ENCODE measurements at regions not wholly inside any gene's neighbourhood (a gene's known extent, or its start where the extent isn't known, plus 50 kb on each side); places are given as distances from the start of the nearest gene placed in this dataset.

- Histone ChIP-seq H3K27me3 (ENCODE audit: control insufficient read depth, insufficient read depth, low read length, poor library complexity, severe bottlenecking) (no peaks in the 10 kb centered on the region), H3K4me3 (ENCODE audit: low read length) (no peak overlapping the region), H3K9ac (ENCODE audit: extremely low read depth, low read length, poor library complexity, severe bottlenecking) (no peak overlapping the region), H3K4me1 (ENCODE audit: control insufficient read depth, insufficient read depth, low read length) (no peaks in the 10 kb centered on the region), H3K36me3 (ENCODE audit: control insufficient read depth, insufficient read depth, low read length) (no peaks in the 10 kb centered on the region), H3K9me3 (ENCODE audit: control insufficient read depth, low read length) (no peaks in the 10 kb centered on the region), H3K27ac (ENCODE audit: low read depth, low read length) (peak overlapping the region; percentile 72)
- WGBS, 2 experiments (ENCODE audit: insufficient coverage in 1 of 2, insufficient read length in 1 of 2) = 86 to 89% methylated on average over 7 of the region's 7 CpGs
- H3K4me3 Mint-ChIP-seq = no peak overlapping the region
- H3K36me3 Mint-ChIP-seq (ENCODE audit: low read depth) = no peaks in the 10 kb centered on the region
- peaks cover 4% of the 10 kb centered on the region for H3K4me1 Mint-ChIP-seq
- no peak for TF ChIP-seq CTCF (conservative IDR thresholded peaks at IDR 0.05)
- DNase-seq = no peak
- no peaks in the 10 kb centered on the region for H3K9me3 Mint-ChIP-seq
- no peaks in the 10 kb centered on the region for H3K27me3 Mint-ChIP-seq (ENCODE audit: insufficient read depth)
- no peak overlapping the region for H3K27ac Mint-ChIP-seq
These were observed 94.5 kb downstream of the LIG4 start for GRCh38 chr13:108120856-108121255.

GRCh38 chr13:108120302-108120701, 95.0 kb downstream of the LIG4 start:
- Histone ChIP-seq H3K27ac (ENCODE audit: low read depth, low read length) (peak overlapping the region; percentile 72), H3K9me3 (ENCODE audit: control insufficient read depth, low read length) (no peaks in the 10 kb centered on the region), H3K27me3 (ENCODE audit: control insufficient read depth, insufficient read depth, low read length, poor library complexity, severe bottlenecking) (no peaks in the 10 kb centered on the region), H3K4me3 (ENCODE audit: low read length) (no peak overlapping the region), H3K4me1 (ENCODE audit: control insufficient read depth, insufficient read depth, low read length) (no peaks in the 10 kb centered on the region), H3K9ac (ENCODE audit: extremely low read depth, low read length, poor library complexity, severe bottlenecking) (no peak overlapping the region), H3K36me3 (ENCODE audit: control insufficient read depth, insufficient read depth, low read length) (no peaks in the 10 kb centered on the region)
- DNase-seq = no peak
- peaks cover 4% of the 10 kb centered on the region for H3K4me1 Mint-ChIP-seq
- H3K9me3 Mint-ChIP-seq = no peaks in the 10 kb centered on the region
- 66 to 69% methylated on average over 4 to 6 of the region's 6 CpGs for WGBS, 2 experiments (ENCODE audit: insufficient coverage in 1 of 2, insufficient read length in 1 of 2)
- no peak overlapping the region for H3K27ac Mint-ChIP-seq
- H3K27me3 Mint-ChIP-seq (ENCODE audit: insufficient read depth) = no peaks in the 10 kb centered on the region
- no peak for TF ChIP-seq CTCF (conservative IDR thresholded peaks at IDR 0.05)
- H3K4me3 Mint-ChIP-seq = no peak overlapping the region
- no peaks in the 10 kb centered on the region for H3K36me3 Mint-ChIP-seq (ENCODE audit: low read depth)

- no peaks in the 10 kb centered on the region for H3K4me1 Mint-ChIP-seq
- Histone ChIP-seq H3K9me3 (ENCODE audit: control insufficient read depth, low read length) (no peaks in the 10 kb centered on the region), H3K9ac (ENCODE audit: extremely low read depth, low read length, poor library complexity, severe bottlenecking) (no peak overlapping the region), H3K36me3 (ENCODE audit: control insufficient read depth, insufficient read depth, low read length) (no peaks in the 10 kb centered on the region), H3K27ac (ENCODE audit: low read depth, low read length) (no peak overlapping the region), H3K4me1 (ENCODE audit: control insufficient read depth, insufficient read depth, low read length) (no peaks in the 10 kb centered on the region), H3K27me3 (ENCODE audit: control insufficient read depth, insufficient read depth, low read length, poor library complexity, severe bottlenecking) (no peaks in the 10 kb centered on the region), H3K4me3 (ENCODE audit: low read length) (no peak overlapping the region)
- no peak for TF ChIP-seq CTCF (conservative IDR thresholded peaks at IDR 0.05)
- DNase-seq = no peak
- no peak overlapping the region for H3K4me3 Mint-ChIP-seq
- H3K9me3 Mint-ChIP-seq = no peaks in the 10 kb centered on the region
- WGBS, 2 experiments (ENCODE audit: insufficient coverage in 1 of 2, insufficient read length in 1 of 2) = 83 to 96% methylated on average over 1 of the region's 1 CpG
- no peaks in the 10 kb centered on the region for H3K27me3 Mint-ChIP-seq (ENCODE audit: insufficient read depth)
- no peak overlapping the region for H3K27ac Mint-ChIP-seq
- no peaks in the 10 kb centered on the region for H3K36me3 Mint-ChIP-seq (ENCODE audit: low read depth)
These were observed 99.6 kb downstream of the LIG4 start for GRCh38 chr13:108115738-108116137.
